ENCODE measurements at regions not wholly inside any gene's neighbourhood (a gene's known extent, or its start where the extent isn't known, plus 50 kb on each side); places are given as distances from the start of the nearest gene placed in this dataset.

- Histone ChIP-seq H3K9me3 (ENCODE audit: low read depth) (no peaks in the 10 kb centered on the region), H3K4me2 (no peak overlapping the region), H3K9me2 (replicated peaks; ENCODE audit: insufficient read depth) (no peaks in the 10 kb centered on the region), H3K4me1 (ENCODE audit: insufficient read depth) (no peaks in the 10 kb centered on the region), H3K36me3 (replicated peaks; ENCODE audit: insufficient read depth, low read depth) (no peaks in the 10 kb centered on the region), H3K27me3 (no peaks in the 10 kb centered on the region), H4K20me1 (ENCODE audit: insufficient read depth, poor library complexity, severe bottlenecking) (no peaks in the 10 kb centered on the region), H3K79me2 (no peaks in the 10 kb centered on the region), H2AFZ (no peak overlapping the region), H3K4me3 (no peak overlapping the region), H3K27ac (no peak overlapping the region)
- WGBS (ENCODE audit: low lambda C conversion rate, missing lambda C conversion rate), result 83% methylated on average over 1 of the region's 1 CpG
- DNase-seq (ENCODE audit: low spot score), result no peak
- TF ChIP-seq CTCF (IDR thresholded peaks at IDR 0.05; ENCODE audit: poor library complexity) (no peak), EZH2phosphoT487 (IDR thresholded peaks at IDR 0.05; ENCODE audit: low read depth, severe bottlenecking, unreplicated experiment) (no peak), EZH2 (IDR thresholded peaks at IDR 0.05; ENCODE audit: borderline replicate concordance) (no peak)
Measured at GRCh38 chr20:43304598-43304997, 114.9 kb upstream of the PTPRT start.

- H3K36me3 ChIP-seq (replicated peaks; ENCODE audit: insufficient read depth, low read depth), result no peaks in the 10 kb centered on the region
- DNase-seq (ENCODE audit: low spot score), result no peak
- H3K4me2 ChIP-seq, result no peak overlapping the region
- H3K4me1 ChIP-seq (ENCODE audit: insufficient read depth), result no peaks in the 10 kb centered on the region
- no peaks in the 10 kb centered on the region for H3K9me2 ChIP-seq (replicated peaks; ENCODE audit: insufficient read depth)
- no peaks in the 10 kb centered on the region for H3K9me3 ChIP-seq (ENCODE audit: low read depth)
- H2AFZ ChIP-seq, result no peak overlapping the region
- no peak overlapping the region for H3K4me3 ChIP-seq
- TF ChIP-seq EZH2phosphoT487 (IDR thresholded peaks at IDR 0.05; ENCODE audit: low read depth, severe bottlenecking, unreplicated experiment) (no peak), EZH2 (IDR thresholded peaks at IDR 0.05; ENCODE audit: borderline replicate concordance) (no peak), CTCF (IDR thresholded peaks at IDR 0.05; ENCODE audit: poor library complexity) (no peak)
- H3K27ac ChIP-seq, result no peak overlapping the region
- H3K27me3 ChIP-seq, result no peaks in the 10 kb centered on the region
- no peaks in the 10 kb centered on the region for H3K79me2 ChIP-seq
- 93% methylated on average over 4 of the region's 4 CpGs for WGBS (ENCODE audit: low lambda C conversion rate, missing lambda C conversion rate)
- no peaks in the 10 kb centered on the region for H4K20me1 ChIP-seq (ENCODE audit: insufficient read depth, poor library complexity, severe bottlenecking)
Measured at GRCh38 chr20:43302936-43303335, 113.2 kb upstream of the PTPRT start.

GRCh38 chr20:43300901-43301300 lies 111.2 kb upstream of the PTPRT start:
- TF ChIP-seq EZH2phosphoT487 (IDR thresholded peaks at IDR 0.05; ENCODE audit: low read depth, severe bottlenecking, unreplicated experiment) (no peak), CTCF (IDR thresholded peaks at IDR 0.05; ENCODE audit: poor library complexity) (no peak), EZH2 (IDR thresholded peaks at IDR 0.05; ENCODE audit: borderline replicate concordance) (no peak)

GRCh38 chr20:43295781-43296180 lies 106.1 kb upstream of the PTPRT start:
- WGBS (ENCODE audit: low lambda C conversion rate, missing lambda C conversion rate), result 79% methylated on average over 7 of the region's 8 CpGs
- no peaks in the 10 kb centered on the region for H3K9me3 ChIP-seq (ENCODE audit: low read depth)

More at GRCh38 chr20:43300901-43301300, 111.2 kb upstream of the PTPRT start:
- no peak for DNase-seq (ENCODE audit: low spot score)
- Histone ChIP-seq H3K27ac (no peak overlapping the region), H3K79me2 (no peaks in the 10 kb centered on the region), H3K36me3 (replicated peaks; ENCODE audit: insufficient read depth, low read depth) (no peaks in the 10 kb centered on the region), H3K9me2 (replicated peaks; ENCODE audit: insufficient read depth) (no peaks in the 10 kb centered on the region), H3K4me2 (no peak overlapping the region), H3K9me3 (ENCODE audit: low read depth) (no peaks in the 10 kb centered on the region), H4K20me1 (ENCODE audit: insufficient read depth, poor library complexity, severe bottlenecking) (no peaks in the 10 kb centered on the region), H3K4me1 (ENCODE audit: insufficient read depth) (no peaks in the 10 kb centered on the region), H3K27me3 (no peaks in the 10 kb centered on the region), H2AFZ (no peak overlapping the region), H3K4me3 (no peak overlapping the region)
- 77% methylated on average over 2 of the region's 2 CpGs for WGBS (ENCODE audit: low lambda C conversion rate, missing lambda C conversion rate)

More at GRCh38 chr20:43295781-43296180, 106.1 kb upstream of the PTPRT start:
- no peak overlapping the region for H2AFZ ChIP-seq
- no peaks in the 10 kb centered on the region for H3K36me3 ChIP-seq (replicated peaks; ENCODE audit: insufficient read depth, low read depth)
- DNase-seq (ENCODE audit: low spot score), result no peak
- H3K4me3 ChIP-seq, result no peak overlapping the region
- H3K4me1 ChIP-seq (ENCODE audit: insufficient read depth), result no peaks in the 10 kb centered on the region
- no peaks in the 10 kb centered on the region for H3K9me2 ChIP-seq (replicated peaks; ENCODE audit: insufficient read depth)
- H3K27me3 ChIP-seq, result no peaks in the 10 kb centered on the region
- no peak overlapping the region for H3K4me2 ChIP-seq
- TF ChIP-seq EZH2phosphoT487 (IDR thresholded peaks at IDR 0.05; ENCODE audit: low read depth, severe bottlenecking, unreplicated experiment), result no peak
- TF ChIP-seq EZH2 (IDR thresholded peaks at IDR 0.05; ENCODE audit: borderline replicate concordance), result no peak
- TF ChIP-seq CTCF (IDR thresholded peaks at IDR 0.05; ENCODE audit: poor library complexity), result no peak
- H3K79me2 ChIP-seq, result no peaks in the 10 kb centered on the region
- no peak overlapping the region for H3K27ac ChIP-seq
- H4K20me1 ChIP-seq (ENCODE audit: insufficient read depth, poor library complexity, severe bottlenecking), result no peaks in the 10 kb centered on the region

Measured in hepatocyte (in vitro differentiated cells).